Activated CD8-positive, alpha-beta memory T cell treated with anti-CD3 and anti-CD28 coated beads, Interleukin-2, amount 50 U/mL, for 1 hour (primary cell): ENCODE measurements at regions not wholly inside any gene's neighbourhood (a gene's known extent, or its start where the extent isn't known, plus 50 kb on each side); places are given as distances from the start of the nearest gene placed in this dataset.
"Not testable (repeated sequence)": the region's sequence is repeated elsewhere in the genome, so short reads cannot be mapped to it uniquely, and the experiment has no call there.

Source experiments
- DNase-seq: peaks from one replicate; pipeline ENCODE4 v3.0.0-alpha.2; 2020; ENCODE audit errors: extremely low read depth

GRCh38 chr14:89660625-89661233, 243.7 kb upstream of the FOXN3 start:
- DNase-seq = not testable (repeated sequence)

GRCh38 chr14:89660166-89660565, 243.1 kb upstream of the FOXN3 start:
- DNase-seq = no peak

GRCh38 chr14:89658977-89659670, 242.1 kb upstream of the FOXN3 start:
- no peak for DNase-seq

- no peak for DNase-seq
Measured at GRCh38 chr14:89657014-89657413, 240.0 kb upstream of the FOXN3 start.

- DNase-seq = no peak
Measured at GRCh38 chr14:89654998-89655397, 238.0 kb upstream of the FOXN3 start.

GRCh38 chr14:89652352-89652751, 235.3 kb upstream of the FOXN3 start:
- DNase-seq = no peak

- no peak for DNase-seq
Measured at GRCh38 chr14:89651805-89652204, 234.8 kb upstream of the FOXN3 start.

- no peak for DNase-seq
Measured at GRCh38 chr14:89650077-89650978, 233.3 kb upstream of the FOXN3 start.

- DNase-seq = no peak
Measured at GRCh38 chr14:89649451-89650075, 232.5 kb upstream of the FOXN3 start.

GRCh38 chr14:89648924-89649323, 231.9 kb upstream of the FOXN3 start:
- DNase-seq = no peak

- DNase-seq = no peak
Measured at GRCh38 chr14:89648510-89648909, 231.5 kb upstream of the FOXN3 start.

- no peak for DNase-seq
Measured at GRCh38 chr14:89646971-89647370, 229.9 kb upstream of the FOXN3 start.

- DNase-seq = no peak
Measured at GRCh38 chr14:89644641-89645040, 227.6 kb upstream of the FOXN3 start.

GRCh38 chr14:89641495-89642175, 224.6 kb upstream of the FOXN3 start:
- DNase-seq = no peak

GRCh38 chr14:89640141-89640540, 223.1 kb upstream of the FOXN3 start:
- DNase-seq = no peak

GRCh38 chr14:89639687-89640086, 222.7 kb upstream of the FOXN3 start:
- no peak for DNase-seq

GRCh38 chr14:89638891-89639290, 221.9 kb upstream of the FOXN3 start:
- DNase-seq = no peak

GRCh38 chr14:89637581-89637980, 220.5 kb upstream of the FOXN3 start:
- DNase-seq = no peak

- no peak for DNase-seq
Measured at GRCh38 chr14:89635615-89636014, 218.6 kb upstream of the FOXN3 start.

- DNase-seq = no peak
Measured at GRCh38 chr14:89634037-89634436, 217.0 kb upstream of the FOXN3 start.

- DNase-seq = no peak
Measured at GRCh38 chr14:89630101-89630829, 213.2 kb upstream of the FOXN3 start.
